ENCODE measurements at regions not wholly inside any gene's neighbourhood (a gene's known extent, or its start where the extent isn't known, plus 50 kb on each side); places are given as distances from the start of the nearest gene placed in this dataset.

GRCh38 chr10:124162136-124162535, 68.7 kb upstream of the CHST15 start:
- intact Hi-C loops (cut with DNase I): no loop called here
- Histone ChIP-seq H3K36me3 (no peaks in the 10 kb centered on the region), H3K9me3 (no peaks in the 10 kb centered on the region), H3K4me3 (no peak overlapping the region), H3K4me1 (no peaks in the 10 kb centered on the region), H3K27me3 (no peaks in the 10 kb centered on the region), H3K27ac (no peak overlapping the region)
- TF ChIP-seq POLR2A (IDR thresholded peaks at IDR 0.05) (no peak), POLR2AphosphoS5 (IDR thresholded peaks at IDR 0.05; ENCODE audit: insufficient read depth in 1 of 2, low read depth in 1 of 2) (no peak), CTCF (IDR thresholded peaks at IDR 0.05) (no peak)
- no peak for DNase-seq (ENCODE audit: extremely low spot score in 2 of 2)

GRCh38 chr10:124161601-124162000, 68.2 kb upstream of the CHST15 start:
- H3K27ac ChIP-seq: no peak overlapping the region
- TF ChIP-seq POLR2A (IDR thresholded peaks at IDR 0.05) (no peak), CTCF (IDR thresholded peaks at IDR 0.05) (no peak), POLR2AphosphoS5 (IDR thresholded peaks at IDR 0.05; ENCODE audit: insufficient read depth in 1 of 2, low read depth in 1 of 2) (no peak)
- intact Hi-C loops (cut with DNase I): no loop called here

GRCh38 chr10:124160943-124161582, 67.7 kb upstream of the CHST15 start:
- no peaks in the 10 kb centered on the region for H3K36me3 ChIP-seq

More at GRCh38 chr10:124161601-124162000, 68.2 kb upstream of the CHST15 start:
- Histone ChIP-seq H3K27me3 (no peaks in the 10 kb centered on the region), H3K4me3 (no peak overlapping the region), H3K36me3 (no peaks in the 10 kb centered on the region), H3K9me3 (no peaks in the 10 kb centered on the region), H3K4me1 (peaks cover 5% of the 10 kb centered on the region)
- no peak for DNase-seq (ENCODE audit: extremely low spot score in 2 of 2)

GRCh38 chr10:124160176-124160575, 66.8 kb upstream of the CHST15 start:
- Histone ChIP-seq H3K36me3 (no peaks in the 10 kb centered on the region), H3K27ac (no peak overlapping the region), H3K4me1 (peaks cover 16% of the 10 kb centered on the region), H3K9me3 (no peaks in the 10 kb centered on the region), H3K27me3 (no peaks in the 10 kb centered on the region), H3K4me3 (no peak overlapping the region)
- DNase-seq (ENCODE audit: extremely low spot score in 2 of 2): no peak
- intact Hi-C loops (cut with DNase I): no loop called here
- TF ChIP-seq CTCF (IDR thresholded peaks at IDR 0.05): no peak
- no peak for TF ChIP-seq POLR2AphosphoS5 (IDR thresholded peaks at IDR 0.05; ENCODE audit: insufficient read depth in 1 of 2, low read depth in 1 of 2)
- no peak for TF ChIP-seq POLR2A (IDR thresholded peaks at IDR 0.05)

More at GRCh38 chr10:124160943-124161582, 67.7 kb upstream of the CHST15 start:
- H3K9me3 ChIP-seq: no peaks in the 10 kb centered on the region
- intact Hi-C loops (cut with DNase I): no loop called here
- H3K4me3 ChIP-seq: no peak overlapping the region
- H3K27ac ChIP-seq: no peak overlapping the region
- H3K4me1 ChIP-seq: peaks cover 10% of the 10 kb centered on the region
- H3K27me3 ChIP-seq: no peaks in the 10 kb centered on the region
- DNase-seq (ENCODE audit: extremely low spot score in 2 of 2): no peak
- TF ChIP-seq CTCF (IDR thresholded peaks at IDR 0.05): no peak
- no peak for TF ChIP-seq POLR2A (IDR thresholded peaks at IDR 0.05)
- TF ChIP-seq POLR2AphosphoS5 (IDR thresholded peaks at IDR 0.05; ENCODE audit: insufficient read depth in 1 of 2, low read depth in 1 of 2): no peak

GRCh38 chr10:124159153-124159552, 65.8 kb upstream of the CHST15 start:
- TF ChIP-seq POLR2A (IDR thresholded peaks at IDR 0.05) (no peak), CTCF (IDR thresholded peaks at IDR 0.05) (no peak), POLR2AphosphoS5 (IDR thresholded peaks at IDR 0.05; ENCODE audit: insufficient read depth in 1 of 2, low read depth in 1 of 2) (no peak)
- DNase-seq (ENCODE audit: extremely low spot score in 2 of 2): no peak
- Histone ChIP-seq H3K4me3 (no peak overlapping the region), H3K9me3 (no peaks in the 10 kb centered on the region), H3K27me3 (no peaks in the 10 kb centered on the region), H3K27ac (no peak overlapping the region), H3K4me1 (peaks cover 16% of the 10 kb centered on the region), H3K36me3 (no peaks in the 10 kb centered on the region)
- intact Hi-C loops (cut with DNase I): loop anchor here (10.0 kb wide), 1 partner anchor 164 kb away; no protein-coding TSS in a partner anchor
